Vagina (tissue), 2 donors: ENCODE measurements at regions not wholly inside any gene's neighbourhood (a gene's known extent, or its start where the extent isn't known, plus 50 kb on each side); places are given as distances from the start of the nearest gene placed in this dataset.

Experiments used
- POLR2AphosphoS5 ChIP-seq, 2 donors: sonication (generic); formaldehyde crosslinking; IDR thresholded peaks; one replicate each; pipeline ENCODE4 v1.9.0; 2017; ENCODE audit warnings: antibody characterized with exemption in 2 of 2, mild to moderate bottlenecking in 2 of 2, low read depth in 1 of 2; ENCODE audit not compliant: insufficient read depth in 1 of 2
- TF ChIP-seq, protein P1 (sequence below), 3 experiments: fragments of 450-650 bp in 2 of 3; fragments of 200-600 bp in 1 of 3; sonication (generic) in 1 of 3; IDR thresholded peaks; one replicate each; pipeline ENCODE4 v1.5.1; 2017 to 2019; ENCODE audit warnings: antibody characterized with exemption in 3 of 3, mild to moderate bottlenecking in 2 of 3, moderate library complexity in 2 of 3

DNA sequence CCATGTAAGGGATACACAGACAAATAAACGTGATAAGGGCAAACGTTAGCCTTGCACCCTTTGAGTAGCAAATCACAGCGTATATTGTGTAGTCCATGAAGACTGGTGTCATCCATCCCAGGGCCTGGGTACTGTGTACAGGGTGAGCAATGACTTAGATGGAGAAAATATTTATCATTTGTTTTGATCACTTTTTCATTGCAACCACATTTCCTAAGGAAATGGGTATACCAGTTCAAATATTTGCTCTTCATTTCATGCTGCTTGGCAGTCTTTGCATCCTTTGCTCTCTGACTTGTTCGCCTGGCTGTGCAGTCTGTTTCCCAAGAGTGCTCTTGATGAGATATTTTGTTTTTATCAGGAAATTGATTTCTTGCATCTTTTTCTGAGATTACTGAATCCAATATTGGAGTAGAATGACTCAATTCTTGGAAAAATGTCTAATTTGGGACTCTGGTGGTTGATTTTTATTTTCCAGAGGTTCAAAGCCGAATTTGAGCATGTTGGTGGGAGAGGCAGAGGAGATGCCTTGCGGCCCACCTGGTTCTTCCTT is 424.6 kb upstream of the SEMA6D start:
- TF ChIP-seq, protein P1, sequence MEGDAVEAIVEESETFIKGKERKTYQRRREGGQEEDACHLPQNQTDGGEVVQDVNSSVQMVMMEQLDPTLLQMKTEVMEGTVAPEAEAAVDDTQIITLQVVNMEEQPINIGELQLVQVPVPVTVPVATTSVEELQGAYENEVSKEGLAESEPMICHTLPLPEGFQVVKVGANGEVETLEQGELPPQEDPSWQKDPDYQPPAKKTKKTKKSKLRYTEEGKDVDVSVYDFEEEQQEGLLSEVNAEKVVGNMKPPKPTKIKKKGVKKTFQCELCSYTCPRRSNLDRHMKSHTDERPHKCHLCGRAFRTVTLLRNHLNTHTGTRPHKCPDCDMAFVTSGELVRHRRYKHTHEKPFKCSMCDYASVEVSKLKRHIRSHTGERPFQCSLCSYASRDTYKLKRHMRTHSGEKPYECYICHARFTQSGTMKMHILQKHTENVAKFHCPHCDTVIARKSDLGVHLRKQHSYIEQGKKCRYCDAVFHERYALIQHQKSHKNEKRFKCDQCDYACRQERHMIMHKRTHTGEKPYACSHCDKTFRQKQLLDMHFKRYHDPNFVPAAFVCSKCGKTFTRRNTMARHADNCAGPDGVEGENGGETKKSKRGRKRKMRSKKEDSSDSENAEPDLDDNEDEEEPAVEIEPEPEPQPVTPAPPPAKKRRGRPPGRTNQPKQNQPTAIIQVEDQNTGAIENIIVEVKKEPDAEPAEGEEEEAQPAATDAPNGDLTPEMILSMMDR (IDR thresholded peaks at IDR 0.05): no peak
- no peak for TF ChIP-seq POLR2AphosphoS5 (IDR thresholded peaks at IDR 0.05; ENCODE audit: insufficient read depth in 1 of 2, low read depth in 1 of 2)
